Liver (tissue), 8 donors: ENCODE measurements at regions not wholly inside any gene's neighbourhood (a gene's known extent, or its start where the extent isn't known, plus 50 kb on each side); places are given as distances from the start of the nearest gene placed in this dataset.

Experiments
- DNase-seq: peaks from one replicate; pipeline ENCODE4 v3.0.0-alpha.2; 2017; ENCODE audit warnings: low spot score
- H3K27ac ChIP-seq, 2 donors: one replicate each; pipeline ENCODE4 v1.7.0; 2013; ENCODE audit warnings: inconsistent platforms in 2 of 2, low read length in 2 of 2, control low read depth in 1 of 2, low read depth in 1 of 2, mild to moderate bottlenecking in 1 of 2
- H3K27me3 ChIP-seq, 4 donors: one replicate each; pipeline versions ENCODE4 v1.6.1 to v1.7.0; 2013; ENCODE audit warnings: low read length in 3 of 4, inconsistent platforms in 1 of 4, mild to moderate bottlenecking in 1 of 4, moderate library complexity in 1 of 4; ENCODE audit not compliant: control insufficient read depth in 4 of 4, insufficient read depth in 4 of 4
- H3K36me3 ChIP-seq, 4 donors: one replicate each; pipeline versions ENCODE4 v1.6.1 to v1.7.0; 2013; ENCODE audit warnings: low read length in 3 of 4, mild to moderate bottlenecking in 3 of 4, low read depth in 1 of 4, moderate library complexity in 1 of 4; ENCODE audit not compliant: control insufficient read depth in 4 of 4, insufficient read depth in 3 of 4
- H3K4me1 ChIP-seq, 4 donors: one replicate each; pipeline versions ENCODE4 v1.6.1 to v1.7.0; 2013; ENCODE audit warnings: low read length in 3 of 4, mild to moderate bottlenecking in 3 of 4, moderate library complexity in 1 of 4; ENCODE audit not compliant: control insufficient read depth in 4 of 4, insufficient read depth in 4 of 4
- H3K4me3 ChIP-seq, 3 donors: one replicate each; pipeline versions ENCODE4 v1.6.1 to v1.7.0; 2013; ENCODE audit warnings: low read length in 3 of 3, control low read depth in 1 of 3, low read depth in 1 of 3, mild to moderate bottlenecking in 1 of 3
- H3K9ac ChIP-seq, 2 donors: one replicate each; pipeline ENCODE4 v1.7.0; 2013; ENCODE audit warnings: low read length in 2 of 2, mild to moderate bottlenecking in 2 of 2, moderate library complexity in 2 of 2, control low read depth in 1 of 2, low read depth in 1 of 2
- H3K9me3 ChIP-seq, 4 donors: one replicate each; pipeline versions ENCODE4 v1.6.1 to v1.7.0; 2013; ENCODE audit warnings: low read length in 3 of 4; ENCODE audit not compliant: control insufficient read depth in 4 of 4
- ATF3 ChIP-seq: IDR thresholded peaks from 2 replicates; pipeline ENCODE4 v1.6.1; 2016; ENCODE audit warnings: antibody characterized with exemption
- EGR1 ChIP-seq, 2 donors: IDR thresholded peaks; 2 replicates each; pipeline ENCODE4 v1.6.1; 2016 to 2018; ENCODE audit warnings: antibody characterized with exemption in 2 of 2, low read depth in 2 of 2
- FOXA1 ChIP-seq: IDR thresholded peaks from 2 replicates; pipeline ENCODE4 v1.6.1; 2016; ENCODE audit warnings: antibody characterized with exemption
- FOXA2 ChIP-seq: IDR thresholded peaks from 2 replicates; pipeline ENCODE4 v1.6.1; 2016; ENCODE audit warnings: antibody characterized with exemption
- GABPA ChIP-seq, 2 donors: IDR thresholded peaks in 1 of 2; conservative IDR thresholded peaks in 1 of 2; 2 replicates each; pipeline ENCODE4 v1.6.1; 2016; ENCODE audit warnings: antibody characterized with exemption in 2 of 2, mild to moderate bottlenecking in 1 of 2, moderate library complexity in 1 of 2
- HNF4A ChIP-seq, 2 donors: conservative IDR thresholded peaks; 2 replicates each; pipeline ENCODE4 v1.6.1; 2016; ENCODE audit warnings: antibody characterized with exemption in 2 of 2, mild to moderate bottlenecking in 2 of 2
- HNF4G ChIP-seq: IDR thresholded peaks from 2 replicates; pipeline ENCODE4 v1.6.1; 2016; ENCODE audit warnings: antibody characterized with exemption
- JUND ChIP-seq, 2 donors: IDR thresholded peaks; 2 replicates each; pipeline ENCODE4 v1.6.1; 2016; ENCODE audit warnings: antibody characterized with exemption in 2 of 2
- NR2F2 ChIP-seq: IDR thresholded peaks from 2 replicates; pipeline ENCODE4 v1.6.1; 2016; ENCODE audit warnings: antibody characterized with exemption
- RAD21 ChIP-seq, 2 donors: IDR thresholded peaks; 2 replicates each; pipeline ENCODE4 v1.6.1; 2016; ENCODE audit warnings: antibody characterized with exemption in 2 of 2, mild to moderate bottlenecking in 2 of 2
- RXRA ChIP-seq, 2 donors: IDR thresholded peaks; 2 replicates each; pipeline ENCODE4 v1.6.1; 2017 to 2018; ENCODE audit warnings: antibody characterized with exemption in 2 of 2, mild to moderate bottlenecking in 1 of 2
- SP1 ChIP-seq: IDR thresholded peaks from 2 replicates; pipeline ENCODE4 v1.6.1; 2018; ENCODE audit warnings: antibody characterized with exemption, mild to moderate bottlenecking
- TAF1 ChIP-seq: conservative IDR thresholded peaks from 2 replicates; pipeline ENCODE4 v1.6.1; 2016; ENCODE audit warnings: antibody characterized with exemption, mild to moderate bottlenecking
- YY1 ChIP-seq: IDR thresholded peaks from 2 replicates; pipeline ENCODE4 v1.6.1; 2016; ENCODE audit warnings: antibody characterized with exemption, mild to moderate bottlenecking
- WGBS: extraction: QIAGEN DNeasy Blood & Tissue Kit; methylation state at CpG from one replicate; pipeline ENCODE4 v1.1.7; 2013; 5-methylcytosine and 5-hydroxymethylcytosine counted together
- TF ChIP-seq, protein P1 (sequence below): fragments of 150-350 bp; IDR thresholded peaks from 2 replicates; pipeline ENCODE4 v1.5.1; 2017; ENCODE audit warnings: improper control_type of control experiment, low read depth, low read length; ENCODE audit not compliant: missing input control
- TF ChIP-seq, protein P2 (sequence below): IDR thresholded peaks from 2 replicates; pipeline ENCODE4 v1.6.1; 2016; ENCODE audit warnings: antibody characterized with exemption
- TF ChIP-seq, protein P3 (sequence below): IDR thresholded peaks from 2 replicates; pipeline ENCODE4 v1.6.1; 2016; ENCODE audit warnings: antibody characterized with exemption, mild to moderate bottlenecking
- TF ChIP-seq, protein P4 (sequence below): IDR thresholded peaks from 2 replicates; pipeline ENCODE4 v1.6.1; 2016; ENCODE audit warnings: antibody characterized with exemption
- donor health status: healthy.
- donor health status: healthy.
- donor health status: healthy.
- donor health status: healthy.
- donor health status: healthy.

GRCh38 chr5:113703266-113703665 is 189.8 kb downstream of the YTHDC2 start (continued):
- TF ChIP-seq, protein P1, sequence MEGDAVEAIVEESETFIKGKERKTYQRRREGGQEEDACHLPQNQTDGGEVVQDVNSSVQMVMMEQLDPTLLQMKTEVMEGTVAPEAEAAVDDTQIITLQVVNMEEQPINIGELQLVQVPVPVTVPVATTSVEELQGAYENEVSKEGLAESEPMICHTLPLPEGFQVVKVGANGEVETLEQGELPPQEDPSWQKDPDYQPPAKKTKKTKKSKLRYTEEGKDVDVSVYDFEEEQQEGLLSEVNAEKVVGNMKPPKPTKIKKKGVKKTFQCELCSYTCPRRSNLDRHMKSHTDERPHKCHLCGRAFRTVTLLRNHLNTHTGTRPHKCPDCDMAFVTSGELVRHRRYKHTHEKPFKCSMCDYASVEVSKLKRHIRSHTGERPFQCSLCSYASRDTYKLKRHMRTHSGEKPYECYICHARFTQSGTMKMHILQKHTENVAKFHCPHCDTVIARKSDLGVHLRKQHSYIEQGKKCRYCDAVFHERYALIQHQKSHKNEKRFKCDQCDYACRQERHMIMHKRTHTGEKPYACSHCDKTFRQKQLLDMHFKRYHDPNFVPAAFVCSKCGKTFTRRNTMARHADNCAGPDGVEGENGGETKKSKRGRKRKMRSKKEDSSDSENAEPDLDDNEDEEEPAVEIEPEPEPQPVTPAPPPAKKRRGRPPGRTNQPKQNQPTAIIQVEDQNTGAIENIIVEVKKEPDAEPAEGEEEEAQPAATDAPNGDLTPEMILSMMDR: no peak
- no peak for TF ChIP-seq RXRA (IDR thresholded peaks at IDR 0.05)
- no peak for TF ChIP-seq JUND (IDR thresholded peaks at IDR 0.05)
- no peak for TF ChIP-seq FOXA1
- TF ChIP-seq HNF4A (conservative IDR thresholded peaks at IDR 0.05): no peak
- TF ChIP-seq SP1: no peak
- no peak for TF ChIP-seq NR2F2
- no peak for TF ChIP-seq EGR1 (IDR thresholded peaks at IDR 0.05; ENCODE audit: low read depth in 2 of 2)
- no peak for TF ChIP-seq YY1
- no peak for TF ChIP-seq RAD21 (IDR thresholded peaks at IDR 0.05)

DNA sequence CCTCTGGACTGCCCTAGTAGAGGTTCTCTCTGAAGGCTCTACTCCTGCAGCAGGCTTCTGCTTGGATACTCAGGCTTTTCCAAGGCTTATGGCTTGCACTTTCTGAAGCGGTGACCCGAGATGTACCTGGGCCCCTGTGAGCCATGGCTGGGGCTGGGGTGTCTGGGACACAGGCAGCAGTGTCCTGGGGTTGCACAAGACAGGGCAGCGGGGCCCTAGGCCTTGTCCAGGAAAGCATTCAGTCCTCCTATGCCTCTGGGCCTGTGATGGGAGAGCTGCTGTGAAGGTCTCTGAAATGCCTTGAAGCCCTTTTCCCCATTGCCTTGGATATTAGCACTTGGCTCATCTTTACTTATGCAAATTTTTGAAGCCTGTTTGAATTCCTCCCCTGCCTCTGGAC is 192.2 kb downstream of the YTHDC2 start:
- no peak overlapping the region for H3K9ac ChIP-seq
- 86% methylated on average over 3 of the region's 3 CpGs for WGBS
- H3K27me3 ChIP-seq: peaks cover 0 to 8% (median 0%) of the 10 kb centered on the region in 4 donors
- H3K36me3 ChIP-seq: no peaks in the 10 kb centered on the region
- no peak overlapping the region for H3K4me3 ChIP-seq
- H3K9me3 ChIP-seq: peaks cover 2 to 10% (median 5%) of the 10 kb centered on the region in 4 donors
- TF ChIP-seq JUND (IDR thresholded peaks at IDR 0.05) (no peak), SP1 (no peak), RAD21 (IDR thresholded peaks at IDR 0.05) (no peak), TAF1 (no peak), FOXA2 (no peak), HNF4G (no peak), YY1 (no peak), HNF4A (conservative IDR thresholded peaks at IDR 0.05) (no peak), FOXA1 (no peak), NR2F2 (no peak), GABPA (IDR thresholded peaks at IDR 0.05 in 1 of 2, conservative IDR thresholded peaks at IDR 0.05 in 1 of 2) (no peak), ATF3 (no peak), RXRA (IDR thresholded peaks at IDR 0.05) (no peak), EGR1 (IDR thresholded peaks at IDR 0.05; ENCODE audit: low read depth in 2 of 2) (no peak)
- TF ChIP-seq, protein P2, sequence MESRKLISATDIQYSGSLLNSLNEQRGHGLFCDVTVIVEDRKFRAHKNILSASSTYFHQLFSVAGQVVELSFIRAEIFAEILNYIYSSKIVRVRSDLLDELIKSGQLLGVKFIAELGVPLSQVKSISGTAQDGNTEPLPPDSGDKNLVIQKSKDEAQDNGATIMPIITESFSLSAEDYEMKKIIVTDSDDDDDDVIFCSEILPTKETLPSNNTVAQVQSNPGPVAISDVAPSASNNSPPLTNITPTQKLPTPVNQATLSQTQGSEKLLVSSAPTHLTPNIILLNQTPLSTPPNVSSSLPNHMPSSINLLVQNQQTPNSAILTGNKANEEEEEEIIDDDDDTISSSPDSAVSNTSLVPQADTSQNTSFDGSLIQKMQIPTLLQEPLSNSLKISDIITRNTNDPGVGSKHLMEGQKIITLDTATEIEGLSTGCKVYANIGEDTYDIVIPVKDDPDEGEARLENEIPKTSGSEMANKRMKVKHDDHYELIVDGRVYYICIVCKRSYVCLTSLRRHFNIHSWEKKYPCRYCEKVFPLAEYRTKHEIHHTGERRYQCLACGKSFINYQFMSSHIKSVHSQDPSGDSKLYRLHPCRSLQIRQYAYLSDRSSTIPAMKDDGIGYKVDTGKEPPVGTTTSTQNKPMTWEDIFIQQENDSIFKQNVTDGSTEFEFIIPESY: no peak
- TF ChIP-seq, protein P3, sequence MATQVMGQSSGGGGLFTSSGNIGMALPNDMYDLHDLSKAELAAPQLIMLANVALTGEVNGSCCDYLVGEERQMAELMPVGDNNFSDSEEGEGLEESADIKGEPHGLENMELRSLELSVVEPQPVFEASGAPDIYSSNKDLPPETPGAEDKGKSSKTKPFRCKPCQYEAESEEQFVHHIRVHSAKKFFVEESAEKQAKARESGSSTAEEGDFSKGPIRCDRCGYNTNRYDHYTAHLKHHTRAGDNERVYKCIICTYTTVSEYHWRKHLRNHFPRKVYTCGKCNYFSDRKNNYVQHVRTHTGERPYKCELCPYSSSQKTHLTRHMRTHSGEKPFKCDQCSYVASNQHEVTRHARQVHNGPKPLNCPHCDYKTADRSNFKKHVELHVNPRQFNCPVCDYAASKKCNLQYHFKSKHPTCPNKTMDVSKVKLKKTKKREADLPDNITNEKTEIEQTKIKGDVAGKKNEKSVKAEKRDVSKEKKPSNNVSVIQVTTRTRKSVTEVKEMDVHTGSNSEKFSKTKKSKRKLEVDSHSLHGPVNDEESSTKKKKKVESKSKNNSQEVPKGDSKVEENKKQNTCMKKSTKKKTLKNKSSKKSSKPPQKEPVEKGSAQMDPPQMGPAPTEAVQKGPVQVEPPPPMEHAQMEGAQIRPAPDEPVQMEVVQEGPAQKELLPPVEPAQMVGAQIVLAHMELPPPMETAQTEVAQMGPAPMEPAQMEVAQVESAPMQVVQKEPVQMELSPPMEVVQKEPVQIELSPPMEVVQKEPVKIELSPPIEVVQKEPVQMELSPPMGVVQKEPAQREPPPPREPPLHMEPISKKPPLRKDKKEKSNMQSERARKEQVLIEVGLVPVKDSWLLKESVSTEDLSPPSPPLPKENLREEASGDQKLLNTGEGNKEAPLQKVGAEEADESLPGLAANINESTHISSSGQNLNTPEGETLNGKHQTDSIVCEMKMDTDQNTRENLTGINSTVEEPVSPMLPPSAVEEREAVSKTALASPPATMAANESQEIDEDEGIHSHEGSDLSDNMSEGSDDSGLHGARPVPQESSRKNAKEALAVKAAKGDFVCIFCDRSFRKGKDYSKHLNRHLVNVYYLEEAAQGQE: no peak
- TF ChIP-seq, protein P4, sequence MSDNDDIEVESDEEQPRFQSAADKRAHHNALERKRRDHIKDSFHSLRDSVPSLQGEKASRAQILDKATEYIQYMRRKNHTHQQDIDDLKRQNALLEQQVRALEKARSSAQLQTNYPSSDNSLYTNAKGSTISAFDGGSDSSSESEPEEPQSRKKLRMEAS: no peak
- TF ChIP-seq, protein P1: no peak
- H3K27ac ChIP-seq: no peak overlapping the region
- DNase-seq: no peak
- no peaks in the 10 kb centered on the region for H3K4me1 ChIP-seq
